ENCODE measurements at regions not wholly inside any gene's neighbourhood (a gene's known extent, or its start where the extent isn't known, plus 50 kb on each side); places are given as distances from the start of the nearest gene placed in this dataset.

DNA sequence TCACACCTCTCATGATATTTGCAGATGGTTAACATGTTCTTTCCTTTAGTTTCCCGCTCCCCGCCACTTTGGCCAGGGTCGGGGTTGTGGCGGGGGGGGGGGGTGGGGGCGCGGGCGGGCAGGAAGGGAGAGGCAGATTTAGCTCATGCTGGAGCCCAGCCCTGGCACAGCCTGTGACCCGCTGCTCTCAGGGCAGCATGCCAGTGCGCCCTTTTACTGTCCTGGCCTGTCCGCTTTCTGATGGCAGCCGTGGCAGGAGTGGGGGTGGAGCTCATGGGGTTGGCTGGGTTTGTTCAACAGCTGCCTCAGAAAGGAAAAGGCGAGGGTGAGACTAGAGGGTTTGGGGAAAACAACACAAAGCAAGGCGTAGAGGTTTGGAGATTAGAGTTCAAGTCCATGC, 56.1 kb downstream of the TNP1 start:
- Histone ChIP-seq H3K79me2 (ENCODE audit: insufficient read depth, low read depth, low read length) (no peaks in the 10 kb centered on the region), H2AFZ (ENCODE audit: low read length) (no peak overlapping the region), H3K4me2 (ENCODE audit: low read length) (no peak overlapping the region), H3K36me3 (ENCODE audit: insufficient read depth, low read length) (no peaks in the 10 kb centered on the region), H4K20me1 (ENCODE audit: insufficient read depth, low read length) (no peaks in the 10 kb centered on the region), H3K4me1 (ENCODE audit: insufficient read depth, low read length, poor library complexity, severe bottlenecking) (no peaks in the 10 kb centered on the region), H3K9me2 (ENCODE audit: insufficient read depth, low read length) (no peaks in the 10 kb centered on the region), H3K27ac (ENCODE audit: low read depth, low read length, poor library complexity, severe bottlenecking) (no peak overlapping the region), H3K4me3 (ENCODE audit: low read depth, low read length, poor library complexity, severe bottlenecking) (no peak overlapping the region), H3K9me3 (ENCODE audit: low read length) (no peaks in the 10 kb centered on the region)
- CTCF ChIA-PET (ENCODE audit: unreplicated experiment): no interaction called here
- TF ChIP-seq EZH2phosphoT487 (IDR thresholded peaks at IDR 0.05; ENCODE audit: borderline replicate concordance, low read depth, low read length): no peak
- TF ChIP-seq, protein P1, sequence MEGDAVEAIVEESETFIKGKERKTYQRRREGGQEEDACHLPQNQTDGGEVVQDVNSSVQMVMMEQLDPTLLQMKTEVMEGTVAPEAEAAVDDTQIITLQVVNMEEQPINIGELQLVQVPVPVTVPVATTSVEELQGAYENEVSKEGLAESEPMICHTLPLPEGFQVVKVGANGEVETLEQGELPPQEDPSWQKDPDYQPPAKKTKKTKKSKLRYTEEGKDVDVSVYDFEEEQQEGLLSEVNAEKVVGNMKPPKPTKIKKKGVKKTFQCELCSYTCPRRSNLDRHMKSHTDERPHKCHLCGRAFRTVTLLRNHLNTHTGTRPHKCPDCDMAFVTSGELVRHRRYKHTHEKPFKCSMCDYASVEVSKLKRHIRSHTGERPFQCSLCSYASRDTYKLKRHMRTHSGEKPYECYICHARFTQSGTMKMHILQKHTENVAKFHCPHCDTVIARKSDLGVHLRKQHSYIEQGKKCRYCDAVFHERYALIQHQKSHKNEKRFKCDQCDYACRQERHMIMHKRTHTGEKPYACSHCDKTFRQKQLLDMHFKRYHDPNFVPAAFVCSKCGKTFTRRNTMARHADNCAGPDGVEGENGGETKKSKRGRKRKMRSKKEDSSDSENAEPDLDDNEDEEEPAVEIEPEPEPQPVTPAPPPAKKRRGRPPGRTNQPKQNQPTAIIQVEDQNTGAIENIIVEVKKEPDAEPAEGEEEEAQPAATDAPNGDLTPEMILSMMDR (conservative IDR thresholded peaks at IDR 0.05; ENCODE audit: low read length): no peak
- intact Hi-C loops (cut with micrococcal nuclease; ENCODE audit: unreplicated experiment): no loop called here
- BruUV-seq (replicated peaks): no TSS peak
- POLR2A ChIA-PET: no interaction called here
- DNase-seq (ENCODE audit: low spot score): no peak

DNA sequence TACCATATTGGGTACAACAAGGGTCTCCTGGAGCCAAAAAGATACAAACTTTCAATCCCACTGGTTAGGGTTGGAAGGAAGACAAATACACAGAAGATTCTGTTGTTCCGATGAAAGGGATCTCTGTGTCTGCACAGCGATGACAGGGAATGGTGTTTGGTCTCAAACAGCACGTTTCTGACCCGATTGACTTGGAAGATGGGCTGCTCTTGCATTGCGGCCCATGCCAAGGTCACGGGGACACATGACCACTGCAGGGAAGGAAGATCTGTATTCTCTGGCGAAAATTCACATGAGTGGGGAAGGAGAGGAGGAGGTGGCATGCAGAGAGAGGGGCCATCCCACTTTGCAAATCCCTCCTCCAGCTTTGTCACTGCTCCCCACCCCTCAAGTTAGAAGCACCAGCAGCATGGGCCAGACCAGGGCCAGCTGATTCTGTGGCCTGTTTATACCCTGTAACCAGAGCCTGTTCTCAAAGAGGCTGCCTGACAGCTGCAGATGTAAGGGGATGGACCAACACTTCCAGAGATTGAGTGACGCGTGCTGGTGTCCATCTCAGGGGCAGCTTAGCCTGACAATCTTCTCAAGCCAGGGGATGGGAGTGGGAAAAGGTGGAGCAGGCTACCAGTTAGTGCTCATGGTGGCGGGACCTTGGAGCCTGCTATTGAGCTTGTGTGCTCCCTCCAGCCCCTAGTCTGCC, 57.2 kb downstream of the TNP1 start:
- H3K9me2 ChIP-seq (ENCODE audit: insufficient read depth, low read length): no peaks in the 10 kb centered on the region
- no peak overlapping the region for H3K4me2 ChIP-seq (ENCODE audit: low read length)

DNA sequence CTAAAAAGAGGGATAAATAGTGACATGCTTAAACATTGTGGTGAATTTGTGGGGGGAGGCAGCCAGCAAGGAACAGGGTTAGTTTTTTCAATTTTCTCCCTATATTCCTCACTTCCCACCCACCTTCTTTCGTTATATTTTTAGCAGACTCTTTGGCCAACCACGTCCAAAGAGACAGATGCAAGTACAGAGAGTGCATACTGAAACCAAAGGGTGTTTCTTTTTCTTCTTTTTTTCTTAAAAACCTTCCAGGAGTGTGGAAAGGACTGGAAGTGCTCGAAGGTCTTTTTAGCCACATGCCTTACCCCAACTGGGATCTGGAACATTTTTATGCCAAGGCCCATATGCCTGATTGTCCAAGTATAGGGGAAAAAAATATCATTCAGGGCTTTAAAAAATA, 59.0 kb downstream of the TNP1 start:
- Histone ChIP-seq H4K20me1 (ENCODE audit: insufficient read depth, low read length) (no peaks in the 10 kb centered on the region), H3K27ac (ENCODE audit: low read depth, low read length, poor library complexity, severe bottlenecking) (no peak overlapping the region), H3K4me2 (ENCODE audit: low read length) (no peak overlapping the region), H3K79me2 (ENCODE audit: insufficient read depth, low read depth, low read length) (no peaks in the 10 kb centered on the region), H3K9me3 (ENCODE audit: low read length) (no peaks in the 10 kb centered on the region), H3K4me1 (ENCODE audit: insufficient read depth, low read length, poor library complexity, severe bottlenecking) (no peaks in the 10 kb centered on the region), H3K36me3 (ENCODE audit: insufficient read depth, low read length) (no peaks in the 10 kb centered on the region), H3K4me3 (ENCODE audit: low read depth, low read length, poor library complexity, severe bottlenecking) (no peak overlapping the region), H3K9me2 (ENCODE audit: insufficient read depth, low read length) (no peaks in the 10 kb centered on the region), H2AFZ (ENCODE audit: low read length) (no peak overlapping the region)
- BruUV-seq (replicated peaks): no TSS peak
- DNase-seq (ENCODE audit: low spot score): no peak
- no peak for TF ChIP-seq EZH2phosphoT487 (IDR thresholded peaks at IDR 0.05; ENCODE audit: borderline replicate concordance, low read depth, low read length)
- TF ChIP-seq, protein P1 (conservative IDR thresholded peaks at IDR 0.05; ENCODE audit: low read length): no peak
- ChIA-PET CTCF (ENCODE audit: unreplicated experiment) (no interaction called here), POLR2A (no interaction called here)
- intact Hi-C loops (cut with micrococcal nuclease; ENCODE audit: unreplicated experiment): no loop called here

More for the DNA sequence above, 57.2 kb downstream of the TNP1 start:
- no TSS peak for BruUV-seq (replicated peaks)
- intact Hi-C loops (cut with micrococcal nuclease; ENCODE audit: unreplicated experiment): no loop called here
- Histone ChIP-seq H3K79me2 (ENCODE audit: insufficient read depth, low read depth, low read length) (no peaks in the 10 kb centered on the region), H4K20me1 (ENCODE audit: insufficient read depth, low read length) (no peaks in the 10 kb centered on the region), H3K9me3 (ENCODE audit: low read length) (no peaks in the 10 kb centered on the region), H2AFZ (ENCODE audit: low read length) (no peak overlapping the region), H3K4me3 (ENCODE audit: low read depth, low read length, poor library complexity, severe bottlenecking) (no peak overlapping the region), H3K27ac (ENCODE audit: low read depth, low read length, poor library complexity, severe bottlenecking) (no peak overlapping the region), H3K36me3 (ENCODE audit: insufficient read depth, low read length) (no peaks in the 10 kb centered on the region), H3K4me1 (ENCODE audit: insufficient read depth, low read length, poor library complexity, severe bottlenecking) (no peaks in the 10 kb centered on the region)
- no peak for TF ChIP-seq EZH2phosphoT487 (IDR thresholded peaks at IDR 0.05; ENCODE audit: borderline replicate concordance, low read depth, low read length)
- TF ChIP-seq, protein P1 (conservative IDR thresholded peaks at IDR 0.05; ENCODE audit: low read length): no peak
- ChIA-PET CTCF (ENCODE audit: unreplicated experiment) (interaction anchor here (0.6 kb wide), 1 partner anchor 22 kb away, joined by 3 read pairs; no protein-coding TSS in a partner anchor), POLR2A (interaction anchor here (0.5 kb wide), 1 partner anchor 14 kb away, joined by 3 read pairs; no protein-coding TSS in a partner anchor)
- DNase-seq (ENCODE audit: low spot score): no peak
